ENCODE measurements at regions not wholly inside any gene's neighbourhood (a gene's known extent, or its start where the extent isn't known, plus 50 kb on each side); places are given as distances from the start of the nearest gene placed in this dataset.

DNA sequence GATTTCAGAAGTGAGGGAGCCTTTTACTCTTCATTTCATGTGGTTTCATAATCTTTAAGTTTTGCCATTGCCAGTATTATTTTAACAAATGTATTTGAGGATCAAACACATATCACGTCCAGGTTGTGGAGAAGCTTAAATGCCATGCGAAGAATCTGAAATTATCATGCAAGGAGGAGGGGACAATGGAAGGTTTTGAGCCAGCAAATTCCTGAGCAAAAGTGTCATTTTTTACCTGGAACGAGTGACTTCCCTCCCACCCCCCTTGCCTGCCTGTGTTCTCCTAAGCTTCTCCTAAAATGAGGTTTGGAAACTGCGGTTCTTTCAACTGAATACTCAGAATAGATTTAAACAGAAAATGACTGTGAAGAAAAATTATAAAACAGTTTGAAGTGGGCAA lies 77.6 kb downstream of the C16orf95 start:
- Histone ChIP-seq H3K9me2 (replicated peaks; ENCODE audit: insufficient read depth) (no peaks in the 10 kb centered on the region), H3K79me2 (no peaks in the 10 kb centered on the region), H3K4me2 (no peak overlapping the region), H3K27me3 (no peaks in the 10 kb centered on the region), H3K4me1 (ENCODE audit: insufficient read depth) (peaks cover 8% of the 10 kb centered on the region), H3K9me3 (ENCODE audit: low read depth) (no peaks in the 10 kb centered on the region), H3K36me3 (replicated peaks; ENCODE audit: insufficient read depth, low read depth) (no peaks in the 10 kb centered on the region), H3K4me3 (no peak overlapping the region), H2AFZ (no peak overlapping the region), H3K27ac (no peak overlapping the region), H4K20me1 (ENCODE audit: insufficient read depth, poor library complexity, severe bottlenecking) (no peaks in the 10 kb centered on the region)
- 70% methylated on average over 4 of the region's 4 CpGs for WGBS (ENCODE audit: low lambda C conversion rate, missing lambda C conversion rate)
- DNase-seq (ENCODE audit: low spot score): no peak
- TF ChIP-seq, protein P1, sequence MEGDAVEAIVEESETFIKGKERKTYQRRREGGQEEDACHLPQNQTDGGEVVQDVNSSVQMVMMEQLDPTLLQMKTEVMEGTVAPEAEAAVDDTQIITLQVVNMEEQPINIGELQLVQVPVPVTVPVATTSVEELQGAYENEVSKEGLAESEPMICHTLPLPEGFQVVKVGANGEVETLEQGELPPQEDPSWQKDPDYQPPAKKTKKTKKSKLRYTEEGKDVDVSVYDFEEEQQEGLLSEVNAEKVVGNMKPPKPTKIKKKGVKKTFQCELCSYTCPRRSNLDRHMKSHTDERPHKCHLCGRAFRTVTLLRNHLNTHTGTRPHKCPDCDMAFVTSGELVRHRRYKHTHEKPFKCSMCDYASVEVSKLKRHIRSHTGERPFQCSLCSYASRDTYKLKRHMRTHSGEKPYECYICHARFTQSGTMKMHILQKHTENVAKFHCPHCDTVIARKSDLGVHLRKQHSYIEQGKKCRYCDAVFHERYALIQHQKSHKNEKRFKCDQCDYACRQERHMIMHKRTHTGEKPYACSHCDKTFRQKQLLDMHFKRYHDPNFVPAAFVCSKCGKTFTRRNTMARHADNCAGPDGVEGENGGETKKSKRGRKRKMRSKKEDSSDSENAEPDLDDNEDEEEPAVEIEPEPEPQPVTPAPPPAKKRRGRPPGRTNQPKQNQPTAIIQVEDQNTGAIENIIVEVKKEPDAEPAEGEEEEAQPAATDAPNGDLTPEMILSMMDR (IDR thresholded peaks at IDR 0.05; ENCODE audit: poor library complexity): no peak
- TF ChIP-seq EZH2 (IDR thresholded peaks at IDR 0.05; ENCODE audit: borderline replicate concordance): no peak
- no peak for TF ChIP-seq EZH2phosphoT487 (IDR thresholded peaks at IDR 0.05; ENCODE audit: low read depth, severe bottlenecking, unreplicated experiment)

DNA sequence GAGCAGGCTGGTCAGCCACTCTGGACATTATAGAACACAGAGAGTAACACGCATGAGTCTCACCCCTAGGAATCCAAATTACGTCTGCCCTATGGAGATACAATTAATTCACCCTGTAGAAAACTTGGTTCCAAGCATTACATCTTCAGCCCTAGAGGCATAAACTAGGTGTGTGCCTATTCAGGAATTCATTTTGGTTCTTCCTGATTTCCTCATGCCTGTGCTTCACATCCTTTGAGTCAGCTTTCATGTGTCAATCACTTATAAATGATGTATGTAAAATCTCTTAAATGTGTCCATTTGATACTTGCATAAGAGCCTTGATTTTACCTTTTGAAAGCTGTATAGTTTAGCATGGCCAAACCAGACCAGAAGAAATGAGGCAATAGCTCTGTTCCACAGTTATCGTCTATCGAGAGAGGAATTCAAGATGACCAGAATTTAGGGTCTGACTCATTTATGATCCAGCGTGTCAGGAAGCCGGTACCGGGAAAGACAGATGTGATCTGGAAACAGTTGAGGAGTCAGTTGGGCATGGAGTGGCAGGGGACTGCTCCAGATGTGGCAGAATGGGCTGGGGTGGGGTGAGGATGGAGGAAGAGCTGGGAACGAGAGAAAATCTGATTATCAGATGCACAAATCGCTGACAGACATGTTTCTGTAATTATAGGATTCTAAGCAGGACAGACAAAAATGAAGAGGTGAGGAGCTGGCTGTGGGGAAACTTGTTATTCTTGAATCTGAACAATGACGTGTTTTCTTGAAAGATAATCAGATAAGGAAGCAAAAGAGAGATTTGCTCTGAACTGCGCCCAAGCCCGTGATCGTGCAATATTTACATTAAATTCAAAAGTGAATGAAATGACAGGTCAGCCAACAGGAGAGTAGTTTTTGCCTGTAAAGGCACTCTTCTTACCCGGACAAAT lies 76.7 kb downstream of the C16orf95 start:
- peak overlapping the region; percentile 37 for H3K4me2 ChIP-seq
- H3K79me2 ChIP-seq: no peaks in the 10 kb centered on the region
- no peak for DNase-seq (ENCODE audit: low spot score)
- H3K27me3 ChIP-seq: peaks cover 4% of the 10 kb centered on the region
- H3K9me2 ChIP-seq (replicated peaks; ENCODE audit: insufficient read depth): no peaks in the 10 kb centered on the region
- H4K20me1 ChIP-seq (ENCODE audit: insufficient read depth, poor library complexity, severe bottlenecking): no peaks in the 10 kb centered on the region
- no peaks in the 10 kb centered on the region for H3K36me3 ChIP-seq (replicated peaks; ENCODE audit: insufficient read depth, low read depth)
- no peak overlapping the region for H2AFZ ChIP-seq
- no peak overlapping the region for H3K4me3 ChIP-seq
- TF ChIP-seq, protein P1 (IDR thresholded peaks at IDR 0.05; ENCODE audit: poor library complexity): no peak
- TF ChIP-seq EZH2phosphoT487 (IDR thresholded peaks at IDR 0.05; ENCODE audit: low read depth, severe bottlenecking, unreplicated experiment) (no peak), EZH2 (IDR thresholded peaks at IDR 0.05; ENCODE audit: borderline replicate concordance) (no peak)
- peaks cover 8% of the 10 kb centered on the region for H3K4me1 ChIP-seq (ENCODE audit: insufficient read depth)
- H3K9me3 ChIP-seq (ENCODE audit: low read depth): no peaks in the 10 kb centered on the region
- peak overlapping the region; percentile 43 for H3K27ac ChIP-seq
- 52% methylated on average over 14 of the region's 14 CpGs for WGBS (ENCODE audit: low lambda C conversion rate, missing lambda C conversion rate)

DNA sequence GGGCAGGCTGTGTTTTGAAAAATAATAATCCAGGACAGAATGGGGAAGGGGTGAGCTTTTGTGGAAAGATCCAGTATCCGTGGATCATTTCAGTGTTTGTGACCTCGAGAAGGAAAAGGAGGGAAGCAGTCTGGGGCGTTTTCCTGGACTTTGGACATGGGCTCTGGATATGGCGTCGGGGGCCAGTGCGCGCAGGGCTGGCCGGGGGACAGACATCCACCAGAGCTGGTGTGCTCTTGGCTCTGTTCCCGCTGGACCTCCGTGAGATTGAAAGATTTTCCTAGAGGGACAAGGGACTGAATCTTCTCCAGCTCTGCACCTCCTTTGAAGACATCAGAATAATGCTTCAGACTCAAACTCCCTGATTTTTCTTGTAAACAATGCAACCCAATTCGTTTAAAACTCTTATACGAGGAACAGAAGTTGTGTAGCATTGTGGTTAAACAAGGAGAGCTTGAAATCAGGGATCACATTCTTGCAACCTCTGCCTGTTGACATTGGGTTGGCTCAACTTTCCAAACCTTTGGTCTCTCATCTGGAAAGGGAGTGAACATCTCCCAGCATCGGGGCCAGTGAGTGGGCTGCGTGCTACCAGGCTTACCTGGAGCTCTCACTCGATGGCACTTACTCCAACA lies 75.9 kb downstream of the C16orf95 start:
- H3K4me1 ChIP-seq (ENCODE audit: insufficient read depth): peaks cover 8% of the 10 kb centered on the region
- no peak overlapping the region for H2AFZ ChIP-seq
- WGBS (ENCODE audit: low lambda C conversion rate, missing lambda C conversion rate): 82% methylated on average over 15 of the region's 15 CpGs

More for the DNA sequence above, 75.9 kb downstream of the C16orf95 start:
- no peak for DNase-seq (ENCODE audit: low spot score)
- no peaks in the 10 kb centered on the region for H3K9me3 ChIP-seq (ENCODE audit: low read depth)
- H3K9me2 ChIP-seq (replicated peaks; ENCODE audit: insufficient read depth): no peaks in the 10 kb centered on the region
- H4K20me1 ChIP-seq (ENCODE audit: insufficient read depth, poor library complexity, severe bottlenecking): no peaks in the 10 kb centered on the region
- no peak overlapping the region for H3K4me3 ChIP-seq
- no peaks in the 10 kb centered on the region for H3K36me3 ChIP-seq (replicated peaks; ENCODE audit: insufficient read depth, low read depth)
- TF ChIP-seq, protein P1 (IDR thresholded peaks at IDR 0.05; ENCODE audit: poor library complexity): no peak
- no peak for TF ChIP-seq EZH2phosphoT487 (IDR thresholded peaks at IDR 0.05; ENCODE audit: low read depth, severe bottlenecking, unreplicated experiment)
- peak overlapping the region; percentile 37 for H3K4me2 ChIP-seq
- H3K79me2 ChIP-seq: no peaks in the 10 kb centered on the region
- peak overlapping the region; percentile 43 for H3K27ac ChIP-seq
- peaks cover 4% of the 10 kb centered on the region for H3K27me3 ChIP-seq

Data from hepatocyte (in vitro differentiated cells).